Nucleus accumbens (tissue), 56 donors: ENCODE measurements at regions not wholly inside any gene's neighbourhood (a gene's known extent, or its start where the extent isn't known, plus 50 kb on each side); places are given as distances from the start of the nearest gene placed in this dataset.

Experiments used
- DNase-seq, 56 donors: peaks; one replicate each; lab custom pipeline; 2025; lab: John Stamatoyannopoulos, UW

GRCh38 chr20:24890286-24890685, 58.8 kb upstream of the CST7 start:
- DNase-seq, result no peak

- no peak for DNase-seq
Observed at GRCh38 chr20:24891546-24892393, 57.3 kb upstream of the CST7 start.

GRCh38 chr20:24892522-24892921, 56.5 kb upstream of the CST7 start:
- no peak for DNase-seq

GRCh38 chr20:24892931-24893330, 56.1 kb upstream of the CST7 start:
- DNase-seq, result no peak

GRCh38 chr20:24894488-24894887, 54.6 kb upstream of the CST7 start:
- DNase-seq, result no peak

- no peak for DNase-seq
Observed at GRCh38 chr20:24894967-24895366, 54.1 kb upstream of the CST7 start.

- DNase-seq, result no peak
Observed at GRCh38 chr20:24895431-24895830, 53.6 kb upstream of the CST7 start.

- DNase-seq, result no peak
Observed at GRCh38 chr20:24895898-24896658, 53.0 kb upstream of the CST7 start.

GRCh38 chr20:24896984-24897383, 52.1 kb upstream of the CST7 start:
- DNase-seq, result no peak

- DNase-seq, result no peak
Observed at GRCh38 chr20:24897974-24898373, 51.1 kb upstream of the CST7 start.

GRCh38 chr20:24899153-24899552, 49.9 kb upstream of the CST7 start:
- no peak for DNase-seq
